Gastrocnemius medialis (tissue), 4 donors: ENCODE measurements at regions not wholly inside any gene's neighbourhood (a gene's known extent, or its start where the extent isn't known, plus 50 kb on each side); places are given as distances from the start of the nearest gene placed in this dataset.

Source experiments
- POLR2A ChIP-seq, 2 donors: fragments of 450-650 bp; IDR thresholded peaks; one replicate each; pipeline ENCODE4 v1.6.1; 2017; ENCODE audit warnings: antibody characterized with exemption in 2 of 2, mild to moderate bottlenecking in 2 of 2, moderate library complexity in 2 of 2
- TF ChIP-seq, protein P1 (sequence below), 5 experiments: fragments of 450-650 bp in 3 of 5; fragments of 200-600 bp in 2 of 5; sonication (generic) in 2 of 5; IDR thresholded peaks in 4 of 5; conservative IDR thresholded peaks in 1 of 5; 1 replicate in 4 of 5; 2 replicates in 1 of 5; pipeline ENCODE4 v1.5.1; 2016 to 2019; ENCODE audit warnings: antibody characterized with exemption in 5 of 5, mild to moderate bottlenecking in 3 of 5, moderate library complexity in 3 of 5

DNA sequence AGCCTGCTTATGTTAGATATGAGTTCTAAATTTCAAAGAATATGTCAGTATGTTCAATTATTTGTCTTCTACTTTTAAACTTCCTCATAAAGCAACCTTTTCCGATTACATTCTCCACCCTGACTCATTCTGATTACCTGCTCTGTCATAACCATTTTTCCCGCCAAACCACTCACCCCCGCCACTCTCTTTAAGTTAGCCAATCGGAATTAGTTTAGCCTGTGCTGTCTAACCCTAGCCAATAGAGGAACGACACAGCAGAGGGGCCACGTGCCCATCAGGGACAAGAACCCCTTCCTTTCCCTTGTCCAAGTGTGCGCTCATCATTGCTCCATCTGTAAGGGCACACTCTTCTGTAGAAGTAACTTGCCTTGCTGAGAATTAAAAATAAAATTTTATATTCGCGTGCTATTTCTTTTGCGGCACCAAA is 91.4 kb downstream of the CCDC71L start:
- TF ChIP-seq, protein P1, sequence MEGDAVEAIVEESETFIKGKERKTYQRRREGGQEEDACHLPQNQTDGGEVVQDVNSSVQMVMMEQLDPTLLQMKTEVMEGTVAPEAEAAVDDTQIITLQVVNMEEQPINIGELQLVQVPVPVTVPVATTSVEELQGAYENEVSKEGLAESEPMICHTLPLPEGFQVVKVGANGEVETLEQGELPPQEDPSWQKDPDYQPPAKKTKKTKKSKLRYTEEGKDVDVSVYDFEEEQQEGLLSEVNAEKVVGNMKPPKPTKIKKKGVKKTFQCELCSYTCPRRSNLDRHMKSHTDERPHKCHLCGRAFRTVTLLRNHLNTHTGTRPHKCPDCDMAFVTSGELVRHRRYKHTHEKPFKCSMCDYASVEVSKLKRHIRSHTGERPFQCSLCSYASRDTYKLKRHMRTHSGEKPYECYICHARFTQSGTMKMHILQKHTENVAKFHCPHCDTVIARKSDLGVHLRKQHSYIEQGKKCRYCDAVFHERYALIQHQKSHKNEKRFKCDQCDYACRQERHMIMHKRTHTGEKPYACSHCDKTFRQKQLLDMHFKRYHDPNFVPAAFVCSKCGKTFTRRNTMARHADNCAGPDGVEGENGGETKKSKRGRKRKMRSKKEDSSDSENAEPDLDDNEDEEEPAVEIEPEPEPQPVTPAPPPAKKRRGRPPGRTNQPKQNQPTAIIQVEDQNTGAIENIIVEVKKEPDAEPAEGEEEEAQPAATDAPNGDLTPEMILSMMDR (IDR thresholded peaks at IDR 0.05 in 4 of 5, conservative IDR thresholded peaks at IDR 0.05 in 1 of 5) = no peak
- no peak for TF ChIP-seq POLR2A (IDR thresholded peaks at IDR 0.05)
